ENCODE measurements at regions not wholly inside any gene's neighbourhood (a gene's known extent, or its start where the extent isn't known, plus 50 kb on each side); places are given as distances from the start of the nearest gene placed in this dataset.

- 17 to 28% methylated on average over 4 of the region's 4 CpGs for WGBS, 2 donors
- H3K27me3 ChIP-seq = no peaks in the 10 kb centered on the region
Observed at GRCh38 chr9:119902611-119903010, 533.4 kb upstream of the BRINP1 start.

DNA sequence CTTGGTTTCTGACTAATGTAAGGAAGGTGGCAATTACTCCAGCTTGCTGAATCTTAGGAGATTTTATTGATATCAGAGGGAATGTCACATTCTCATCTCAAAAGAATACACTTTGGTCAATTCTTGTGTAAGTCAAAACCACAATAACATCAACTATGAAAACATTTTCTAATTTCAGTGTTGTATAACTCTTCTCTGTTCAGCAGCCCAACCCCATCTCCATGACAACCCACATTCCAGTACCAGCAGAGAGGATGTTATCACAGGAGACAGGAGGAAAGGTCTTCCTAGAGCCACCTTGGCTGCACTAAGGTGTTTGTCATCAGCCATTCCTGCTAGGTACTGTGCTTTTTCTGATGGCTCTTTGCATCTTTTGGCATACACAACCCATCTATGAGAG is 529.1 kb upstream of the BRINP1 start:
- intact Hi-C loops (cut with DNase I) = no loop called here
- H3K27me3 ChIP-seq = no peaks in the 10 kb centered on the region
- H3K4me1 ChIP-seq = no peaks in the 10 kb centered on the region
- no peak overlapping the region for H3K4me3 ChIP-seq
- H3K9me3 ChIP-seq = no peaks in the 10 kb centered on the region
- TF ChIP-seq POLR2A (IDR thresholded peaks at IDR 0.05) = no peak
- TF ChIP-seq, protein P1, sequence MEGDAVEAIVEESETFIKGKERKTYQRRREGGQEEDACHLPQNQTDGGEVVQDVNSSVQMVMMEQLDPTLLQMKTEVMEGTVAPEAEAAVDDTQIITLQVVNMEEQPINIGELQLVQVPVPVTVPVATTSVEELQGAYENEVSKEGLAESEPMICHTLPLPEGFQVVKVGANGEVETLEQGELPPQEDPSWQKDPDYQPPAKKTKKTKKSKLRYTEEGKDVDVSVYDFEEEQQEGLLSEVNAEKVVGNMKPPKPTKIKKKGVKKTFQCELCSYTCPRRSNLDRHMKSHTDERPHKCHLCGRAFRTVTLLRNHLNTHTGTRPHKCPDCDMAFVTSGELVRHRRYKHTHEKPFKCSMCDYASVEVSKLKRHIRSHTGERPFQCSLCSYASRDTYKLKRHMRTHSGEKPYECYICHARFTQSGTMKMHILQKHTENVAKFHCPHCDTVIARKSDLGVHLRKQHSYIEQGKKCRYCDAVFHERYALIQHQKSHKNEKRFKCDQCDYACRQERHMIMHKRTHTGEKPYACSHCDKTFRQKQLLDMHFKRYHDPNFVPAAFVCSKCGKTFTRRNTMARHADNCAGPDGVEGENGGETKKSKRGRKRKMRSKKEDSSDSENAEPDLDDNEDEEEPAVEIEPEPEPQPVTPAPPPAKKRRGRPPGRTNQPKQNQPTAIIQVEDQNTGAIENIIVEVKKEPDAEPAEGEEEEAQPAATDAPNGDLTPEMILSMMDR (IDR thresholded peaks at IDR 0.05) = no peak
- no peaks in the 10 kb centered on the region for H3K36me3 ChIP-seq (replicated peaks in 1 of 2; ENCODE audit: insufficient read depth in 1 of 2, low read depth in 2 of 2)
- DNase-seq (no peak), ATAC-seq (no peak)
- no peak overlapping the region for H3K27ac ChIP-seq

More at GRCh38 chr9:119902611-119903010, 533.4 kb upstream of the BRINP1 start:
- no peak overlapping the region for H3K4me3 ChIP-seq
- H3K4me1 ChIP-seq = no peaks in the 10 kb centered on the region
- H3K9me3 ChIP-seq = no peaks in the 10 kb centered on the region
- no peak for DNase-seq
- no peaks in the 10 kb centered on the region for H3K36me3 ChIP-seq (replicated peaks in 1 of 2; ENCODE audit: insufficient read depth in 1 of 2, low read depth in 2 of 2)
- H3K27ac ChIP-seq = no peak overlapping the region
- no peak for ATAC-seq
- intact Hi-C loops (cut with DNase I) = no loop called here
- TF ChIP-seq, protein P1 (IDR thresholded peaks at IDR 0.05) = no peak

- Histone ChIP-seq H3K27ac (no peak overlapping the region), H3K9me3 (no peaks in the 10 kb centered on the region), H3K4me3 (no peak overlapping the region), H3K36me3 (replicated peaks in 1 of 2; ENCODE audit: insufficient read depth in 1 of 2, low read depth in 2 of 2) (no peaks in the 10 kb centered on the region), H3K4me1 (no peaks in the 10 kb centered on the region), H3K27me3 (no peaks in the 10 kb centered on the region)
- ATAC-seq (no peak), DNase-seq (no peak)
- intact Hi-C loops (cut with DNase I) = no loop called here
- WGBS, 2 donors = 42 to 52% methylated on average over 2 of the region's 2 CpGs
- TF ChIP-seq POLR2A (IDR thresholded peaks at IDR 0.05) = no peak
- TF ChIP-seq, protein P1 (IDR thresholded peaks at IDR 0.05) = no peak
Observed at GRCh38 chr9:119884438-119884837, 515.2 kb upstream of the BRINP1 start.

- intact Hi-C loops (cut with DNase I) = no loop called here
- no peak for TF ChIP-seq POLR2A (IDR thresholded peaks at IDR 0.05)
- TF ChIP-seq, protein P1 (IDR thresholded peaks at IDR 0.05) = no peak
- Histone ChIP-seq H3K9me3 (no peaks in the 10 kb centered on the region), H3K27ac (no peak overlapping the region), H3K4me3 (no peak overlapping the region), H3K27me3 (no peaks in the 10 kb centered on the region), H3K36me3 (replicated peaks in 1 of 2; ENCODE audit: insufficient read depth in 1 of 2, low read depth in 2 of 2) (no peaks in the 10 kb centered on the region), H3K4me1 (no peaks in the 10 kb centered on the region)
- no peak for DNase-seq
- WGBS, 2 donors = 59 to 66% methylated on average over 6 of the region's 6 CpGs
- no peak for ATAC-seq
Observed at GRCh38 chr9:119881898-119882297, 512.7 kb upstream of the BRINP1 start.

GRCh38 chr9:119880361-119880760 is 511.1 kb upstream of the BRINP1 start:
- no peak overlapping the region for H3K27ac ChIP-seq
- TF ChIP-seq, protein P1 (IDR thresholded peaks at IDR 0.05) = no peak
- TF ChIP-seq POLR2A (IDR thresholded peaks at IDR 0.05) = no peak
- DNase-seq (no peak), ATAC-seq (no peak)
- no peaks in the 10 kb centered on the region for H3K36me3 ChIP-seq (replicated peaks in 1 of 2; ENCODE audit: insufficient read depth in 1 of 2, low read depth in 2 of 2)
- H3K4me1 ChIP-seq = no peaks in the 10 kb centered on the region
- H3K27me3 ChIP-seq = no peaks in the 10 kb centered on the region
- 47 to 50% methylated on average over 3 of the region's 3 CpGs for WGBS, 2 donors
- no peaks in the 10 kb centered on the region for H3K9me3 ChIP-seq
- intact Hi-C loops (cut with DNase I) = no loop called here
- H3K4me3 ChIP-seq = no peak overlapping the region
